ENCODE measurements at regions not wholly inside any gene's neighbourhood (a gene's known extent, or its start where the extent isn't known, plus 50 kb on each side); places are given as distances from the start of the nearest gene placed in this dataset.

DNA sequence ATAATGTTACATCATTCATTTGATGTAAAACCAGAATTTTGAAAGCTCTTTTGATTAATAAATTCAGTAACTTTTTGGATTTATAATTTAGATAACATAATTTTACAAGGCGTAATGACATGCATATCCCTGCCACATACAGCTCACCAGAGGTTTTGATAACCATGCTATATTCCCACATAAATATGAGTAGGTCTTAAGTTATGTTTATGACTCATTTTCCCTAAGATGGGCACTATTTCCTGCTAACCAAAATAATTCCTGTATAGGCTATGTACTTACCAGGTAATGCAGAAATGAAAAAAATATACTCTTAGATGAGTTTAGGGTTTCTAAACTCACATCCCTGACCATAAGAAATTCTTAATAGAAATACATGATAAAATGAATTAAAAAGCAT is 93.9 kb upstream of the EDIL3 start:
- TF ChIP-seq, protein P1, sequence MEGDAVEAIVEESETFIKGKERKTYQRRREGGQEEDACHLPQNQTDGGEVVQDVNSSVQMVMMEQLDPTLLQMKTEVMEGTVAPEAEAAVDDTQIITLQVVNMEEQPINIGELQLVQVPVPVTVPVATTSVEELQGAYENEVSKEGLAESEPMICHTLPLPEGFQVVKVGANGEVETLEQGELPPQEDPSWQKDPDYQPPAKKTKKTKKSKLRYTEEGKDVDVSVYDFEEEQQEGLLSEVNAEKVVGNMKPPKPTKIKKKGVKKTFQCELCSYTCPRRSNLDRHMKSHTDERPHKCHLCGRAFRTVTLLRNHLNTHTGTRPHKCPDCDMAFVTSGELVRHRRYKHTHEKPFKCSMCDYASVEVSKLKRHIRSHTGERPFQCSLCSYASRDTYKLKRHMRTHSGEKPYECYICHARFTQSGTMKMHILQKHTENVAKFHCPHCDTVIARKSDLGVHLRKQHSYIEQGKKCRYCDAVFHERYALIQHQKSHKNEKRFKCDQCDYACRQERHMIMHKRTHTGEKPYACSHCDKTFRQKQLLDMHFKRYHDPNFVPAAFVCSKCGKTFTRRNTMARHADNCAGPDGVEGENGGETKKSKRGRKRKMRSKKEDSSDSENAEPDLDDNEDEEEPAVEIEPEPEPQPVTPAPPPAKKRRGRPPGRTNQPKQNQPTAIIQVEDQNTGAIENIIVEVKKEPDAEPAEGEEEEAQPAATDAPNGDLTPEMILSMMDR (IDR thresholded peaks at IDR 0.05), result no peak
- no peak for TF ChIP-seq EP300 (IDR thresholded peaks at IDR 0.05)
- TF ChIP-seq POLR2A (IDR thresholded peaks at IDR 0.05), result no peak

Data from ovary (tissue), 3 donors.